Liver (tissue), 3 donors: ENCODE measurements at regions not wholly inside any gene's neighbourhood (a gene's known extent, or its start where the extent isn't known, plus 50 kb on each side); places are given as distances from the start of the nearest gene placed in this dataset.

Experiments used
- CTCF ChIP-seq: fragments of 150-350 bp; IDR thresholded peaks from 2 replicates; pipeline ENCODE4 v1.5.1; 2017; ENCODE audit warnings: improper control_type of control experiment, low read depth, low read length; ENCODE audit not compliant: missing input control
- EGR1 ChIP-seq, 2 donors: IDR thresholded peaks; 2 replicates each; pipeline ENCODE4 v1.6.1; 2016 to 2018; ENCODE audit warnings: antibody characterized with exemption in 2 of 2, low read depth in 2 of 2
- donor health status: healthy.
- donor health status: healthy.

- TF ChIP-seq EGR1 (IDR thresholded peaks at IDR 0.05; ENCODE audit: low read depth in 2 of 2) = no peak
- no peak for TF ChIP-seq CTCF
Observed at GRCh38 chr4:155428128-155428527, 51.4 kb upstream of the MAP9 start.
